ENCODE measurements at regions not wholly inside any gene's neighbourhood (a gene's known extent, or its start where the extent isn't known, plus 50 kb on each side); places are given as distances from the start of the nearest gene placed in this dataset.
"Not testable (repeated sequence)": the region's sequence is repeated elsewhere in the genome, so short reads cannot be mapped to it uniquely, and the experiment has no call there.

DNA sequence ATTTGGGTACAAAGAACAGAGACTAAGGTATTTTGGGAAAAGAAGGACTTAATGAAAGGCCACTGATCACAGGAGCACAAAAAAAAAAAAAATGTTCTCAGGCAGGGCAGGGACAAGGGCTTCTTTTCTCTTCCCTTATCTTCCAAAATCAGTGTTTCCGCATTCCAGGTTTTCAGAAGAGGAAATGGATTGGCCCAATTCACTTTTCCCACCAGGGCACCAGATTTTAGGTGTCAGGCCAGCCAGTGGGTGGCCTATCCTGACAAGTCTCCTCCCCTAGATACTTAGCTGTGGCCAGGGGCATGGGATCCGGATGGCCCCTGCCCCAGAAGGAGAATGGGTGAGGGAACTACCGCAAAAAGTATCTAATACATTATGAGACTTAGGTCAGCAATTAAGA, 88.9 kb upstream of the WAC start:
- no peak for DNase-seq (ENCODE audit: low read depth)

DNA sequence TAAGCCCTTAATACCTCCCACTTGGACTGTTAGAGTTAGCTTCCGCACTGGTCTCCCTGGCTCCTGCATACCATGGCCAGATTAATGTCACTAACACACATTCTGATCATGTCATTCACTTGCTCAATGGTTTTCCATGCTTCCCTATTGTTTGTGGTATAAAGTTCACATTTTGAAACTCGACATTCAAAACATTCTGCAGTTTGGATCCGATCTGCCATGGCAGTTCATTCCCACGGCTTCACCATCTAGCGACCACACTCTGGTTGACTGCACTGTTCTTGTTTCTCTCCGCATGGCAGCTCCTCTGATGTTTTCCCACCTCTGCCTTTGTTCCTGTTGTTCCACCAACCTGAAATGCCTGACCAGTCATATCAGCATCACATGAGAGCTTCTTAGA, 87.4 kb upstream of the WAC start:
- no peak for DNase-seq (ENCODE audit: low read depth)

DNA sequence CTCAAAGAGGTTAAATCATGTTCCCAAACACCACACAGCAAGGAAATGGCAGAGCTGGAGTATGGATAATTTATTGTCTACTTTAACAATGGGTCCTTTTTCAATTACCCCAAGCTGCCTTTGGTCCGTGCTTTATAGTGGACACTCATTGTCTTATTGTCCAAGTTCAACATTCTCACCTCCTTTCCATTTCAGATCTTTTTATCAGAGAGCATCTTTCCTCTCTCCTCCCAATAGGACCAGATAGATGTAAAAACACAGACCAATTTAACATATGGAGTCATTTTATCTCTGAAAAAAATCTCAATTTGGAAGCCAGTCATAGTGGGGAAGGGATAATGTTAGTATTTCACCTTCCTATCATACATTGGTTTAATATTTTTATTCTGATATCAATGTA, 83.5 kb upstream of the WAC start:
- DNase-seq (ENCODE audit: low read depth), result no peak

DNA sequence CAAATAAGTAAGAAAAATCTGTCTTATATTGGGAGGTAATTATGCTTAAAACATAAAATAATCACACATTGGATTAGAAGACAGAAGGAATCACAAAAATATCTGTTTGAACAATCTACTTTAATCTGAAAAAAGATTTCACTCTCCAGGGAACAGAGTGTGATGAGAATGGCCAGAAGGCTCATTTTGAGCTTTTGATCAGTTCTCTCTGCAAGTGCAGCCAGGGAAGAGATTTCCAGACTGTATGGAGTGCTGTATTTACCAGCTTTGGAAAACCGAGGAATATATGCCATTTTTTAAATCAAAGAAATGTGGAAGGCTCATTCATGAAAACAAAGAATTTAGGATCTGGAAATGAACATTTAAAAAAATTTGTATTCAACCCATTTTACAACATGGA, 83.0 kb upstream of the WAC start:
- no peak for DNase-seq (ENCODE audit: low read depth)

DNA sequence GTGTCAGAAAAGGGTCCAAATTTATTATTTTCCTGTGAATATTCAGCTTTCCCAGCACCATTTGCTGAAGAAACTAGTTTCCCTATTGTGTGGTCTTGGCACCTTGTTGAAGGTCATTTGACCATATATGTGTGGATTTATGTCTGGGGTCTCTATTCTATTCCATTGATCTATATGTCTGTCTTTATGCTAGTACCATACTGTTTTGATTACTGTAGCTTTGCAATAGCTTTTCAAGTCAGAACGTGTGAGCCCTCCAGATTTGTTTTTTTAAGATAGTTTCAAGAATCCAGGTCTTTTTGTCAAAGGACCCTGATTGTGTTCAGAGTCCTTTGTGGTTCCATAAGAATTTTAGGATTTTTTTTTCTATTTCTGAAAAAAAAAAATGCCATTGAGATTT, 79.0 kb upstream of the WAC start:
- no peak for DNase-seq (ENCODE audit: low read depth)

DNA sequence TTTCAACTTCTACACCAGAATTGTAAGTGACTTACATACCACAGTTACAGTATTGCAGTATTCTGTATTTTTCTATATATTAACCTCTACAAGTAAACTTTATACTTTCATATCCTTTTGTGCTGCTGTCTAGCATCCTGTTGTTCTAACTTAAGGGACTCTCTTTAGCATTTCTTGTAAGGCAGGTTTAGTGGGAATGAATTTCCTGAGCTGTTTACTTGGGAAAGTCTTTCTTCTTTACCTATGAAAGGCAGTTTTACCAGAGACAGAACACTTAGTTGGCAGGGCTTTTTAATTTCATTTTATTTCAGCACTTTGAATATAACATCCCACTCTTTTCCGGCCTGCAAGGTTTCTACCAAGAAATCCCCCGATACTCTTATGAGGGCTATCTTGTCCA, 75.8 kb upstream of the WAC start:
- DNase-seq (ENCODE audit: low read depth), result no peak

DNA sequence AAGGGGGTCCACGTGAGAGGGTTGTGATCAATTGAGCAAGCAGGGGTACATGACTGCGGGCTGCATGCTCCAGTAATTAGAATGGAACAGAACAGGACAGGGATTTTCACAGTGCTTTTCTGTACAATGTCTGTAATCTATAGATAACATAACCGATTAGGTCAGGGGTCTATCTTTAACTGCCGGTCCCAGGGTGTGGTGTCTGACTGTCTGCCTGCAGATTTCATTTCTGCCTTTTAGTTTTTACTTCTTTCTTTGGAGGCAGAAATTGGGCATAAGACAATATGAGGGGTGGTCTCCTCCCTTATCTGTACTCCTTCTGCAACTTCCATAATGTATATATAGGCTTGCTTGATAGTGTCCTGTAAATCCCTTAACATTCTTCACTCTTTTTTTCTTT, 75.0 kb upstream of the WAC start:
- DNase-seq (ENCODE audit: low read depth), result not testable (repeated sequence)

DNA sequence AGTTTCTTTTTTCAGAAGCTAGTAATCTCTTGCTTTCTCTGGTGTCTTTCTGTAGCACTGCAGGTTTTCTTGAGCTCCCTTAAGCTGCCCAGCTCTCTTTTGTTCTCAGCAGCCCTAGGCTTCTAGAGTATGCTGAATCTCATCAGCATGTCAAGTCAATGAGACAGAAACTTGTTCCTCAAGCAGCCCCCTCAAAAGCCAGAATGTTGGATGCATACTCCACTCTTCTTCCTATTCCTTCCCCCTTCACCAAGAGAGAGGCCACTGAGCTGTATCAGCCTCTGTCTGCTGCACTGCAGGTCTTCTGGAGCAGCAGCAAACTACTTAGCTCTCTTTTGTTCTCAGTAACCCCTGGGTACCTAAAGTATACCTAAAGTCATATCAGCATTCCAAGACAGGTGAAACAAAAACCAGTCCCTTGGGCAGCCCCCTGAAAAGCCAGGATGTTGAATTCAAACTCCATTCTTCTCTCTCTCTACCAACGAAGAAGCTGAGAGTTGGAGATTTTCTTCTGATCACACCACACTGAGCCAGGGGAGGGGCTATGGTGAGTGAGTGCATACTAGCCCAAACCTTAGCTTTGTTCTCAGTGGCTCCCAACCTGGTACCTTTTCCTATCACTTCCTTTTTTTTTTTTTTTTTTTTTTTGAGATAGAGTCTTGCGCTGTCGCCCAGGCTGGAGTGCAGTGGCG, 73.3 kb upstream of the WAC start:
- no peak for DNase-seq (ENCODE audit: low read depth)

DNA sequence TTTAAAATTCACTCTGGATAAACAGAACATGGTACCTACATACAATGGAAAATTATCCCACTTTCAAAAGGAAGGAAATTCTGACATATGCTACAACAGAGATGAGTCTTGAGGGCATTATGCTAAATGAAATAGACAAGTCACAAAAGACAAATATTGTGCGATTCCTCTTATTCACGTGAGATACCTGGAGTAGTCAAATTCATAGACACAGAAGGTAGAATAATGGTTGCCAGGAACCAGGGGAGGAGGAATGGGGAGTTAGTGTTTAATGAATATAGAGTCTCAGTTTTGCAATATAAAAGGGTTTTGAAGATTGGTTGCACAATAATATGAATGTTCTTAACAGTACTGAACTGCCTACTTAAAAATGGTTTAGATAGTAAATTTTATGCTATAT, 69.8 kb upstream of the WAC start:
- no peak for DNase-seq (ENCODE audit: low read depth)

DNA sequence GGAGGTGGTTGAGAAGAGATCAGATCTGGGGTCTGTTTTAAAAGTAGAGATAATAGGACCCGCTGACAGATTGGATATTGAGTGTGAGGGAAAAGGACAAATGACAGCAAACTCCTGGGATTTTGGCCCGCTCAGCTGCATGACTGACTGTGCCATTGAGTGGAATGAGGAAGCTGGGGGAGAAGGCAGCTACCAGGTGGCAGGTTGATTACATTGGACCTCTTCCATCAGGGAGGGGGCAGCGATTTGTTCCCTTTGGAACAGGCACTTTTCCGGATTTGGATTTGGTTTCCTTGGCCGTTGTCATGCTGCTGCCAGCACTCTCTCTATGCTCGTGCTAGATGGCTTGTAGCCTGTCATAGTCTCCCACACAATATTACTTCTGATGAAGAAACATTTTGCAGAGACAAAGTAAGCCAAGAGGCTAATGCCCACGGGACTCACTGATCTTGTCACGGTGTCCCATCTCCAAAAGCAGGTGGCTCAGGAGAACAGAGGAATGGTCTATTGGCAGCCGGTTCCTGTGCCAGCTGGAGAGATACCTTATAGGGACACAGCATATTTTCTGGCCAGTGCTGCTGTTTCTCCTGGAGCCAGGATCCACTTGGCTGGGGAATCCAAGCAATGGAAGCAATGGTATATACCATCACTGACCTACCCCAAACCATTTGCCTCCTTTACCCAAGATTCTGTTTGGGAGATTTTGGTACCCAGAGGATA, 69.1 kb upstream of the WAC start:
- DNase-seq (ENCODE audit: low read depth), result no peak

DNA sequence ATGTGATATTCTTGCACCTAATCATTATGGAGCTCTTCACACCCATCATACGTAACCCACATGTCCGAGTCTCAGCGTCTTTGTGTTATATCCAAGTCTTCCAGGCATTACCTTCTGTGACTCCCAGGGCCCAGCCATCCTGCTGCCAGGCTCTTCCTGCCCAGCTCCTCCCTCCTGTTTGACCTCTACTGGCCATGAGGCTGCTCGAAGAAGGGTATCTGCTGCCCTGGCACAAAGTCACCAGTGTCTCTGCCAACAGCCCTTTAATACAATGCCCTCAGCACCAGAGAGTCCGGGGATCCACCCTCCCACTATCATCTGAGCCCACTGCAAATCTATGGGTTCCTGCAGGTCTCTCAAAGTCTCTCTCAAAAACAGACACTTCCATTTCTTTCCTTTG, 65.3 kb upstream of the WAC start:
- no peak for DNase-seq (ENCODE audit: low read depth)

DNA sequence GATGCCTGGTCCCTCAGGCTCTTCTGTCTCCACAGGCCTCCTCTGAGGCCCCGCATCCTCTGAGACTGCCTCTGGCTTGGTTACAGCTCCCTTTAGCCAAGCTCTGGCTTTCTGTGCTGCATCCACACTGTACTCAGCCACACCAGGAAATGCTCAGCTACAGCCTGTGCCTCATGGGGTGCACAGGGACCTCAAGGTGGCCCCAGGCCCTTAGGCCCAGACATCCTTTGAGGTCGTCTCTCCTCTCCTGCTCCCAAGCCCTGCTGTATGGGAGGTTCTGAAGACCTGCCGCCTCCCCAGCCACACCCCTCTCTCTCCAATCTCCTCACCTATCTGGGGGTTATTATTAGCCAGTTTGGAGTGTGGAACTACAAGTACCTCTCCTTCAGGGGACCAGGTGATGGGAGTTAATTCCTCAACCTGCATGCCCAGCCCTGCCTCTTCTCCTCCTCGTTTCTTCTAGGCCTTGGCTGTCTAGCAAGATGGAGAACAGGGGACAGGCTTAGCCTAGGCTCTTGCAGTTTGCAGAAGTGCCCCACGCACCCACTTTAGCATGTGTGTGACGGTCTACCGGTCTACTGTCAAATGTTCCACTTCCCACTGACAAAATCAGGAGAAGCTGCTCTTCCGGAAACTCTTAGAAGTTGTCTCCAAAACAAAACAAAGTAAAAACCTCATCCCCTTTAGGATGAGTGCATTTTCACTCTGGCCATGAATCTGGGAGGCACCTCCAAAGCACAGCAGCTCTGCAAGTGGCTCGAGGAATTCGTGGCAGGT, 64.0 kb upstream of the WAC start:
- DNase-seq (ENCODE audit: low read depth), result no peak

DNA sequence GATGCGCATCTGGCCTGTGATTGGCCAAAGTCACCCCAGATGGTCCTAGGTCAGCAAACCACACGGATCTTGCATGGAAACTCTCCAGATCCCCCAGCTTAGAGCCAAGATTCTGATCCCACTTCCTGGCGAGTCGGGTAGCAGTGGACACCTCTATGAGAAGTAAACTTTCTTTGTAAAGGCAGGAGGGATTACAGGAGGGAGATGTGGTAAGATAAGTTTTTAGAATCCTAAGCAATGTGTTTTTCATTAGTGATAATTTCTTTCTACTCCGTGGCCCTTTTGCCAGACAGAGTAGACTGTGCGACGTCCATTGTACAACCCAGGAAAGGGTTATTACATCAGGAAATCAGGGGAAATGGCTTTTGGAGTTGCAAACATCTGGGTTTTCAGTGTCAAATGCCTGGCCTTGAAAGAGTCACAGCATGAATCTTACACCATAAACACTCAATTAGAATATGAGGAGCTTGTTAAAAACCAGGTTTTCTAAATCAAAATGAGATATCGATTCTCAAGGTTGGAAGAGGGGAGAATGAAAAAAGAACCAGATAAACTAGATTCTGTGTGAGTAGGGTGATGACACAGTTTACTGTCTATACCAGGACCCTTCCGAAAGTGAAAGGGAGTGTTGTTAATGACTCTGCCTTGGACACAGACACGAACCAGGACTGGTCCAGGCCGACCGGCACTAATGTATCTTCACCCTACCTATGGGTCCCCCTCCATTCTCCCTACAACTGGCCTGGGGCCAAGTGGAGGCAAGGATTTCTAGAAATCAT, 61.9 kb upstream of the WAC start:
- no peak for DNase-seq (ENCODE audit: low read depth)

DNA sequence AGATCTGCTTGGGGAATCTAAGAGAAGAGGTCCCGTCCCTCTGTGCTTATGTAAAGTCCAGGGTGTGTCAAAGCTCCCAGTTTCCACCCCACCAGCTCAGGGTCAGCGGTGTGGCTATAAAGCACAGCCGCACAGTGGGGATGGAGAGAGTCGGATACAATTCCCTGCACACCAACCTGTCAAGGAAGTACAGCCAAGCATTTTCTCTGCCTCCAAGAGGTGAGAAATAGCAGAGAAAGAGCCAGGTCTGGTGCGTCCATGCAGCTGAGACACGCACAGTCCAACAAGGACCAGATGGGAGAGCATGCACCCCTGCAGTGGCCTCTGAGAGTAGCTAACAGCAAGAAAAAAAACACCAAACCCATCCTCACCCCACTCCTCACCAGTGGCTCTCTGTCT, 61.3 kb upstream of the WAC start:
- no peak for DNase-seq (ENCODE audit: low read depth)

DNA sequence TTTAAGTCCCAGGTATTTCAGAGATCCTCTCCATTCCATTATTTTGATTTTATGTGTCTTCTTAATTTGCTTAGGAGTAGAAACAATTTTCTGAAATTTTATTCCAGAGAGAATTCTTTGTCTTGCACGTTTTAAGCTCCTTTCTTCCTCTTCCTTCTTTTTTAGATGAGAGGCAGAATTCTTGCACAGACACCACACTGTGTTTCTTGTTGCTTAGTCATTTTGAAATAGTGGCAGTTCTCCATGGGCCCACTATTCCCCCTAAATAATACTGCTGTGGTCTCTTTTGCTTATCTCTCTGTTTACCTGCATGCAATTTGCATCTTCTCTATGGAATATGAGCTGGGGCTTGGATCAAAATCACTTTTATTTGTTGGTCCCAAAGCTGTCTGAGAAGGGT, 54.3 kb upstream of the WAC start:
- DNase-seq (ENCODE audit: low read depth), result no peak

DNA sequence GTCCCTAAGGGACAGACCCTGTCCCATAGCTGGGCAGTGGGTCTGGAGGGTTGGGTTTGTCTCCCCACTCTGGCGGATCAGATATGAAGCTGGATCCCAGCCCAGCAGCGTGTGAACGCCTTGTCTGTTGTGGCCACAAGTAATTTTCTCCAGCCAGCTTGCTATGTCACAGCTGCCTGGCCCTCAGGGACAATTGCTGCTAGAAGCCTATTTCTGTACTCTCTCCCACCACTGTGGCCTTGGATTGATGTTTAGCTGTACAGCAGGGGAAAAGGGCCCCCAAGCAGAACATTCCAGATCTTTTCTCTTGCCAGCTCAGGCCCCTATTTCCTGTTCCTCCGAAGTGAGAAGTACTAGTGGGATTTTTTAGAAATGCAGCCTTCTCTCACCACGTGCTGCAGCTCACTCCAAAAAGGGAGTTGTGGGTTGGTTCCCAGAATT, 53.5 kb upstream of the WAC start:
- no peak for DNase-seq (ENCODE audit: low read depth)

DNA sequence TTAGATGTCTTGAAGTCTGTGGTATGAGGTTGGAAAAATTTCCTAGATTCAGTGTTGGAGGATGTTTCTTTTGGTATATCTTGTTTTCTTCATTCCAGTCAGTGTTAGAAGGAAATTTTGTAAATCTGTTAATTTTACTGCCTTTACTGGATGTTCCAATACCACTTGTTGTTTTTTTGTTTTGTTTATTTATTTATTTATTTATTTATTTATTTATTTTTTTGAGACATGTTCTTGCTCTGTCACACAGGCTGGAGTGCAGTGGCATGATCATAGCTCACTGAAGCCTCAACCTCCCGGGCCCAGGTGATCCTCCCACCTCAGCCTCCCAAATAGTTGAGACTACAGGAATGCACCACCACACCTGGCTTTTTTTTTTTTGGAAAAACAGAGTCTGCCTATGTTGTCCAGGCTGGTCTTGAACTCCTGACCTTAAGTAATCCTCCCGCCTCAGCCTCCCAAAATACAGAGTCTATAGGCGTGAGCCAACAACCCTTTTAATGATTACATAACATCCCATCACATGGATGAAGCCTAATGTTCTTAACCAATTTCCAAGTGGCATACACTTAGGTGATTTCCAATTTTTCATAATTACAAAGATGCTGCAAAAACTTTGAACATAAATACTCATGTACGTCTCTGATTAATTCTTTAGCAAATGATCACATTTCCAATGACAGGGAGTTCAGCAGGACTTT, 52.8 kb upstream of the WAC start:
- no peak for DNase-seq (ENCODE audit: low read depth)

DNA sequence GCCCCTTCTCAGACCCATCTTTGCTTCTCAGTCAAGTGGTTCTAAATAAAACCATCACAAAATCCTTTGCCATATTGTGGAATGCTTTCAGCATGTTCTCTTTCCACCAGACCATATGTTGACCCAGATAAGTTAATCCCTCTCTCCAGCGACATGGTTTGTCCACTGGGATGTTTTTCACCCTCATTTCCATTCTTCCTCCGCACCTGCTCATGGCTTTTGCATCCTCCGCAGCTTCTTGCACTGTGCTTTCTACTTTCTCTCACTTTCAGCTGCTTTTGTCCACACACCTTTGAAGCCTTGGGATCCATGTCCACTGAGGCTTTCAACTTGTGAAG, 52.3 kb upstream of the WAC start:
- no peak for DNase-seq (ENCODE audit: low read depth)

DNA sequence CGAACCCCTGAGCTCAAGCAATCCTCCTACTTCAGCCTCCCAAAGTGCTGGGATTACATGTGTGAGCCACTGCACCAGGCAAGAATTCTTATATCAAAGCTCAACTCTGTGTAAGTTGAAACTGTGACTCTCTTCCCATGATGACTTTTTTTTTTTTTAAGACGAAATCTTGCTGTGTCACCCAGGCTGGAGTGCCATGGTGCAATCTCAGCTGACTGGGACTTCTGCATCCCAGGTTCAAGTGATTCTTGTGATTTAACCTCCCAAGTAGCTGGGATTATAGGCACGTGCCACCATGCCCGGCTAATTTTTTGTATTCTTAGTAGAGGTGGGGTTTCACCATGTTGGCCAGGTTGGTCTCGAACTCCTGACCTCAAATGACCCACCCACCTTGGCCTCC, 51.6 kb upstream of the WAC start:
- not testable (repeated sequence) for DNase-seq (ENCODE audit: low read depth)

DNA sequence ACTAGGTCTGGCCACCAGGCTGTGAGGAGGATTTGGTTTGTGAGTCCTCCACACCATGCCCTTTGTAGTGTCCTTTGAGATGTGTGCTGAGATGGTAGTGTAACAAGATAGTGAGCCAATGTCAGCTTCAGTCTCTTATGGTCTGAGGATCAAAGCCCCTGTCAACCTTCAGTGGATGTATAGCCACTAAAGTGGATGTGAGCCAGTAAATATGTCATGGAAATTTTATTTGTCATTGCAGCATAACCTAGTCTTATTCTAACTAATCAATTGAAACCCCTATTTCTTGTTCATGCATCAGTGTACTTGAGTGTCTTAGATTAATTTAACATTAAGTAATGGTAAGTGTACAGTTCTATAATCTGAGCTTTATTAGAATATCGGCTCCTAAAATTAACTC, 51.0 kb upstream of the WAC start:
- DNase-seq (ENCODE audit: low read depth), result no peak

Measured in stimulated activated CD8-positive, alpha-beta memory T cell treated with anti-CD3 and anti-CD28 coated beads, Interleukin-15, amount 100 ng/mL, for 1 hour (primary cell).